Neural cell (in vitro differentiated cells): ENCODE measurements at regions not wholly inside any gene's neighbourhood (a gene's known extent, or its start where the extent isn't known, plus 50 kb on each side); places are given as distances from the start of the nearest gene placed in this dataset.

Experiments used
- H2AFZ ChIP-seq: fragments of 200-600, 300-800 bp; sonication (generic), shearing (Covaris generic); 2 replicates; pipeline ENCODE4 v1.6.0; 2014; ENCODE audit warnings: low read depth, mild to moderate bottlenecking, antibody characterized with exemption, low read length, moderate library complexity
- H3F3A ChIP-seq: fragments of 200-600 bp; shearing (Covaris generic); 2 replicates; pipeline ENCODE4 v1.6.1; 2016; ENCODE audit warnings: mild to moderate bottlenecking, moderate library complexity, mixed read lengths, antibody characterized with exemption, low read length; ENCODE audit not compliant: insufficient read depth, poor library complexity, severe bottlenecking
- H3K27ac ChIP-seq: fragments of 200-600, 300-800 bp; sonication (generic), shearing (Covaris generic); 2 replicates; pipeline ENCODE4 v1.5.1; 2014; ENCODE audit warnings: mild to moderate bottlenecking, low read length, moderate library complexity
- H3K27me3 ChIP-seq: fragments of 300-800, 200-600 bp; sonication (generic), shearing (Covaris generic); 2 replicates; pipeline ENCODE4 v1.6.0; 2014; ENCODE audit warnings: mild to moderate bottlenecking, low read depth, low read length, moderate library complexity; ENCODE audit not compliant: insufficient read depth
- H3K36me3 ChIP-seq: fragments of 300-800, 200-600 bp; sonication (generic), shearing (Covaris generic); 2 replicates; pipeline ENCODE4 v1.5.1; 2014; ENCODE audit warnings: mild to moderate bottlenecking, antibody characterized with exemption, low read length, moderate library complexity; ENCODE audit not compliant: insufficient read depth
- H3K4me2 ChIP-seq: fragments of 300-800, 200-600 bp; sonication (generic), shearing (Covaris generic); 2 replicates; pipeline ENCODE4 v1.6.0; 2014; ENCODE audit warnings: mild to moderate bottlenecking, low read length
- H3K4me3 ChIP-seq: fragments of 300-800, 200-600 bp; sonication (generic), shearing (Covaris generic); 2 replicates; pipeline ENCODE4 v1.5.1; 2014; ENCODE audit warnings: mild to moderate bottlenecking, low read length, moderate library complexity
- H3K79me2 ChIP-seq: fragments of 200-600 bp; shearing (Covaris generic); replicated peaks from 2 replicates; pipeline ENCODE4 v1.6.0; 2014; ENCODE audit warnings: mild to moderate bottlenecking, low read length, moderate library complexity; ENCODE audit not compliant: insufficient read depth
- H3K9ac ChIP-seq: fragments of 300-800, 200-600 bp; sonication (generic), shearing (Covaris generic); 2 replicates; pipeline ENCODE4 v1.6.1; 2016; ENCODE audit warnings: mild to moderate bottlenecking, low read length, mixed read lengths
- H3K9me2 ChIP-seq: fragments of 200-600 bp; shearing (Covaris generic); 2 replicates; pipeline ENCODE4 v1.6.1; 2016; ENCODE audit warnings: mild to moderate bottlenecking, low read length, mixed read lengths; ENCODE audit not compliant: insufficient read depth
- H3K9me3 ChIP-seq: fragments of 200-600, 300-800 bp; sonication (generic), shearing (Covaris generic); 2 replicates; pipeline ENCODE4 v1.6.1; 2016; ENCODE audit warnings: mild to moderate bottlenecking, mixed run types, low read length, moderate library complexity, mixed read lengths
- H4K20me1 ChIP-seq: fragments of 200-600 bp; shearing (Covaris generic); 2 replicates; pipeline ENCODE4 v1.6.1; 2016; ENCODE audit warnings: mild to moderate bottlenecking, mixed run types; ENCODE audit not compliant: insufficient read depth
- EP300 ChIP-seq: fragments of 450-650 bp; conservative IDR thresholded peaks from 2 replicates; pipeline ENCODE4 v1.6.1; 2014; ENCODE audit warnings: antibody characterized with exemption, mild to moderate bottlenecking, moderate library complexity; ENCODE audit not compliant: poor library complexity, severe bottlenecking
- EZH2 ChIP-seq: fragments of 200-600, 300-800 bp; shearing (Covaris generic), sonication (generic); IDR thresholded peaks from 2 replicates; pipeline ENCODE4 v1.6.1; 2014; ENCODE audit warnings: antibody characterized with exemption, low read length, borderline replicate concordance, mild to moderate bottlenecking; ENCODE audit not compliant: insufficient read depth, poor library complexity, severe bottlenecking
- MXI1 ChIP-seq: fragments of 450-650 bp; conservative IDR thresholded peaks from 2 replicates; pipeline ENCODE4 v1.6.1; 2014; ENCODE audit warnings: antibody characterized with exemption, mild to moderate bottlenecking; ENCODE audit not compliant: poor library complexity, severe bottlenecking
- POLR2AphosphoS5 ChIP-seq: IDR thresholded peaks from 2 replicates; pipeline ENCODE4 v1.6.1; 2012
- RAD21 ChIP-seq: fragments of 450-650 bp; conservative IDR thresholded peaks from 2 replicates; pipeline ENCODE4 v1.6.1; 2014; ENCODE audit warnings: antibody characterized with exemption, mild to moderate bottlenecking, moderate library complexity
- REST ChIP-seq: IDR thresholded peaks from 2 replicates; pipeline ENCODE4 v1.6.1; 2012; ENCODE audit warnings: borderline replicate concordance
- SMC3 ChIP-seq: fragments of 450-650 bp; conservative IDR thresholded peaks from 2 replicates; pipeline ENCODE4 v1.6.1; 2014; ENCODE audit warnings: antibody characterized with exemption, mild to moderate bottlenecking, moderate library complexity; ENCODE audit not compliant: poor library complexity
- TAF1 ChIP-seq: IDR thresholded peaks from 2 replicates; pipeline ENCODE4 v1.6.1; 2012; ENCODE audit warnings: low read depth
- TF ChIP-seq, protein P1 (sequence below): fragments of 450-650 bp; IDR thresholded peaks from 2 replicates; pipeline ENCODE4 v1.5.1; 2014; ENCODE audit warnings: antibody characterized with exemption, mild to moderate bottlenecking, moderate library complexity; ENCODE audit not compliant: poor library complexity, severe bottlenecking

- no peak overlapping the region for H3K4me2 ChIP-seq
- peaks cover 4% of the 10 kb centered on the region for H3F3A ChIP-seq
- no peaks in the 10 kb centered on the region for H3K27me3 ChIP-seq
- H3K4me3 ChIP-seq, result no peak overlapping the region
- no peaks in the 10 kb centered on the region for H3K9me3 ChIP-seq
- H4K20me1 ChIP-seq, result no peaks in the 10 kb centered on the region
- no peaks in the 10 kb centered on the region for H3K79me2 ChIP-seq
- no peak overlapping the region for H3K27ac ChIP-seq
- no peak overlapping the region for H3K9ac ChIP-seq
- no peaks in the 10 kb centered on the region for H3K36me3 ChIP-seq
- H3K9me2 ChIP-seq, result no peaks in the 10 kb centered on the region
- H2AFZ ChIP-seq, result no peak overlapping the region
- TF ChIP-seq SMC3, result no peak
- no peak for TF ChIP-seq EZH2
Measured at GRCh38 chr3:10558736-10559135, 53.4 kb upstream of the ATP2B2 start.

DNA sequence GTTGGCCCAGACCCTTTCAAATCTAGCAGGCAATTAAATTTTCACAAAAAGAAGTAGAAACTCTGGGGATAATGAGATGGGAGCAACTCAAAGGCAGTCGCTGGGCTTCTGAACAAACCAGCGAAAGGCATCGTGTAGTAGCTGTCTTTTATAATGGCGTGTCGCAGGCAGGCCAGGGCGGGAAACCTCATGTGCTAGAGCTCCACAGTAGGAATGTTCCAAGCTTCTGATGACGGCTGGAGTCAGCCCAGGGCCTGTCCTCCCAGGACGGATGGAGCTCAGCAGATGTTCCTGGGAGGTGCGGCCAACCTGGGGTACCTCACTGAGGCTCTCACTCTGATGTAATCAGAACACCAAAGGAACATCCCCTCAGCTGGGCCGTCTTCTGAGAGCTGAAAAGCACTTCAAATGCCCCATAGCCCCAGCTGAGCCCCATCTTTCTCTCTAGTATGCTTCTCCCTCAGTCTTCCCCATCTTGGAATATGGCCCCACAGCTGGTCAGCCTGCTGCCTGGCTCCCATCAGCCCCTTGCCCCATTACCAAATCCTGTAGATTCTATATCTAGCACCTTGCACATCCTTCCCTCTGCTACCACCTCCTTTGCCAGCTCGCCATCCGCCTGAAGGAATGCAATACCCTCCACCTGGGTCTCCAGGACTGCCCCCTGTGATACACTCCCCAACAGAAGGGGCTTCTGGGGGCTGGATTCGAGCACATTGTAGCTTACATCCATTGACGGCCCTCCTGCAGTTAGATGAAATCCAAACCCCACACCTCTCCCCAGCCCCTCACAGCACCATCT lies 54.9 kb upstream of the ATP2B2 start:
- H3K36me3 ChIP-seq, result no peaks in the 10 kb centered on the region
- no peak overlapping the region for H2AFZ ChIP-seq
- no peaks in the 10 kb centered on the region for H3K27me3 ChIP-seq
- no peaks in the 10 kb centered on the region for H3K9me3 ChIP-seq
- H3K79me2 ChIP-seq, result no peaks in the 10 kb centered on the region
- H3K9ac ChIP-seq, result no peak overlapping the region
- H3F3A ChIP-seq, result no peaks in the 10 kb centered on the region
- TF ChIP-seq POLR2AphosphoS5 (no peak), TAF1 (no peak), EP300 (no peak), REST (no peak), MXI1 (no peak), RAD21 (no peak), EZH2 (no peak), SMC3 (no peak)
- TF ChIP-seq, protein P1, sequence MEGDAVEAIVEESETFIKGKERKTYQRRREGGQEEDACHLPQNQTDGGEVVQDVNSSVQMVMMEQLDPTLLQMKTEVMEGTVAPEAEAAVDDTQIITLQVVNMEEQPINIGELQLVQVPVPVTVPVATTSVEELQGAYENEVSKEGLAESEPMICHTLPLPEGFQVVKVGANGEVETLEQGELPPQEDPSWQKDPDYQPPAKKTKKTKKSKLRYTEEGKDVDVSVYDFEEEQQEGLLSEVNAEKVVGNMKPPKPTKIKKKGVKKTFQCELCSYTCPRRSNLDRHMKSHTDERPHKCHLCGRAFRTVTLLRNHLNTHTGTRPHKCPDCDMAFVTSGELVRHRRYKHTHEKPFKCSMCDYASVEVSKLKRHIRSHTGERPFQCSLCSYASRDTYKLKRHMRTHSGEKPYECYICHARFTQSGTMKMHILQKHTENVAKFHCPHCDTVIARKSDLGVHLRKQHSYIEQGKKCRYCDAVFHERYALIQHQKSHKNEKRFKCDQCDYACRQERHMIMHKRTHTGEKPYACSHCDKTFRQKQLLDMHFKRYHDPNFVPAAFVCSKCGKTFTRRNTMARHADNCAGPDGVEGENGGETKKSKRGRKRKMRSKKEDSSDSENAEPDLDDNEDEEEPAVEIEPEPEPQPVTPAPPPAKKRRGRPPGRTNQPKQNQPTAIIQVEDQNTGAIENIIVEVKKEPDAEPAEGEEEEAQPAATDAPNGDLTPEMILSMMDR, result no peak
- no peaks in the 10 kb centered on the region for H3K9me2 ChIP-seq
- no peaks in the 10 kb centered on the region for H4K20me1 ChIP-seq
- H3K4me2 ChIP-seq, result no peak overlapping the region
- no peak overlapping the region for H3K27ac ChIP-seq
- no peak overlapping the region for H3K4me3 ChIP-seq
